Endothelial cell (in vitro differentiated cells): ENCODE measurements at regions not wholly inside any gene's neighbourhood (a gene's known extent, or its start where the extent isn't known, plus 50 kb on each side); places are given as distances from the start of the nearest gene placed in this dataset.

Experiments
- DNase-seq: peaks from one replicate; pipeline ENCODE4 v3.0.0; 2021; ENCODE audit warnings: low spot score
- H3K27ac Mint-ChIP-seq: one replicate; pipeline ENCODE4 v1.8.0; 2021; ENCODE audit warnings: mixed read lengths, inconsistent platforms; ENCODE audit not compliant: unreplicated experiment
- H3K27me3 Mint-ChIP-seq: one replicate; pipeline ENCODE4 v1.8.0; 2021; ENCODE audit warnings: mild to moderate bottlenecking, moderate library complexity, mixed read lengths, inconsistent platforms; ENCODE audit not compliant: unreplicated experiment
- H3K36me3 Mint-ChIP-seq: one replicate; pipeline ENCODE4 v1.8.0; 2021; ENCODE audit warnings: mild to moderate bottlenecking, low read depth, mixed read lengths, inconsistent platforms; ENCODE audit not compliant: unreplicated experiment
- H3K4me1 Mint-ChIP-seq: one replicate; pipeline ENCODE4 v1.8.0; 2021; ENCODE audit warnings: mild to moderate bottlenecking, mixed read lengths, inconsistent platforms; ENCODE audit not compliant: unreplicated experiment
- H3K4me3 Mint-ChIP-seq: one replicate; pipeline ENCODE4 v1.8.0; 2021; ENCODE audit warnings: mild to moderate bottlenecking, mixed read lengths, inconsistent platforms; ENCODE audit not compliant: unreplicated experiment
- H3K9me3 Mint-ChIP-seq: one replicate; pipeline ENCODE4 v1.8.0; 2021; ENCODE audit warnings: mixed read lengths, inconsistent platforms; ENCODE audit not compliant: unreplicated experiment
- CTCF ChIP-seq: fragments of 200-600 bp; sonication (generic); IDR thresholded peaks from one replicate; pipeline ENCODE4 v1.5.0; 2021; ENCODE audit warnings: antibody characterized with exemption; ENCODE audit not compliant: unreplicated experiment

DNA sequence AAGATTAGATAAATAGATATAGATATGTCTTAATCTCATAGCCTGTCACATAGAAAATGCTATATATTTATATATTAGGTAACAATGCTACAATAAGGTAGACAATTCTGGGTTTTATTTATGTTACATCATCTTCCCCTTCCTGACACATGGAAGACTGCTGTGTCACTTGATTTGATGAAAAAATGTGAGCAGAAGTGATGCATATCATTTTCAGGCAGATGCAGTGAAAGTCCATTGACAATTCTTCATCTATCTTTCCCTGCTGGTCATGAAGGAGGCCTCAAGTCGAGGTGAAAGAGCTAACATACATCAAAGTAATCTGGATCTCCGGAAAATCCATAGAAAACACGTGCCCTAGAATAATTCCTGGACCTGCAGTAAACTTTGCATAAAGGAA, 57.8 kb upstream of the CHD1 start:
- no peak for DNase-seq
- H3K27me3 Mint-ChIP-seq = no peaks in the 10 kb centered on the region
- H3K27ac Mint-ChIP-seq = no peak overlapping the region
- no peaks in the 10 kb centered on the region for H3K36me3 Mint-ChIP-seq
- no peak overlapping the region for H3K4me3 Mint-ChIP-seq
- H3K9me3 Mint-ChIP-seq = no peaks in the 10 kb centered on the region
- TF ChIP-seq CTCF = no peak
- H3K4me1 Mint-ChIP-seq = peaks cover 6% of the 10 kb centered on the region

GRCh38 chr5:98982880-98983279, 54.1 kb upstream of the CHD1 start:
- peaks cover 2% of the 10 kb centered on the region for H3K4me1 Mint-ChIP-seq
- H3K36me3 Mint-ChIP-seq = no peaks in the 10 kb centered on the region
- DNase-seq = no peak
- no peak overlapping the region for H3K4me3 Mint-ChIP-seq
- H3K9me3 Mint-ChIP-seq = no peaks in the 10 kb centered on the region
- H3K27me3 Mint-ChIP-seq = no peaks in the 10 kb centered on the region
- no peak for TF ChIP-seq CTCF
- no peak overlapping the region for H3K27ac Mint-ChIP-seq
